Peyer's patch (tissue), 4 donors: ENCODE measurements at regions not wholly inside any gene's neighbourhood (a gene's known extent, or its start where the extent isn't known, plus 50 kb on each side); places are given as distances from the start of the nearest gene placed in this dataset.

Source experiments
- DNase-seq, 3 donors: peaks; one replicate each; pipeline ENCODE4 v3.0.0-alpha.2; 2017 to 2019
- H3K27ac ChIP-seq, 4 donors: fragments of 200-600 bp; sonication (generic); one replicate each; pipeline ENCODE4 v1.5.1; 2016 to 2019
- H3K27me3 ChIP-seq, 2 donors: fragments of 200-600 bp; sonication (generic); one replicate each; pipeline ENCODE4 v1.5.1; 2019
- H3K36me3 ChIP-seq, 3 donors: fragments of 200-600 bp; sonication (generic); one replicate each; pipeline ENCODE4 v1.5.1; 2016 to 2019
- H3K4me1 ChIP-seq, 4 donors: fragments of 200-600 bp; sonication (generic); one replicate each; pipeline ENCODE4 v1.5.1; 2016 to 2019
- H3K4me3 ChIP-seq, 4 donors: fragments of 200-600 bp; sonication (generic); 1 replicate in 3 of 4; 2 replicates in 1 of 4; pipeline ENCODE4 v1.5.1; 2016 to 2019; ENCODE audit warnings: mild to moderate bottlenecking in 1 of 4
- H3K9me3 ChIP-seq, 4 donors: fragments of 200-600 bp; sonication (generic); one replicate each; pipeline ENCODE4 v1.5.1; 2016 to 2019; ENCODE audit warnings: mild to moderate bottlenecking in 1 of 4
- POLR2A ChIP-seq, 2 donors: fragments of 450-650 bp; IDR thresholded peaks; one replicate each; pipeline ENCODE4 v1.5.1; 2017; ENCODE audit warnings: antibody characterized with exemption in 2 of 2, mild to moderate bottlenecking in 2 of 2, moderate library complexity in 2 of 2
- TF ChIP-seq, protein P1 (sequence below), 6 experiments: fragments of 450-650 bp in 4 of 6; fragments of 200-600 bp in 2 of 6; sonication (generic) in 1 of 6; IDR thresholded peaks; one replicate each; pipeline ENCODE4 v1.5.1; 2017 to 2019; ENCODE audit warnings: antibody characterized with exemption in 6 of 6, mild to moderate bottlenecking in 3 of 6, moderate library complexity in 1 of 6

DNA sequence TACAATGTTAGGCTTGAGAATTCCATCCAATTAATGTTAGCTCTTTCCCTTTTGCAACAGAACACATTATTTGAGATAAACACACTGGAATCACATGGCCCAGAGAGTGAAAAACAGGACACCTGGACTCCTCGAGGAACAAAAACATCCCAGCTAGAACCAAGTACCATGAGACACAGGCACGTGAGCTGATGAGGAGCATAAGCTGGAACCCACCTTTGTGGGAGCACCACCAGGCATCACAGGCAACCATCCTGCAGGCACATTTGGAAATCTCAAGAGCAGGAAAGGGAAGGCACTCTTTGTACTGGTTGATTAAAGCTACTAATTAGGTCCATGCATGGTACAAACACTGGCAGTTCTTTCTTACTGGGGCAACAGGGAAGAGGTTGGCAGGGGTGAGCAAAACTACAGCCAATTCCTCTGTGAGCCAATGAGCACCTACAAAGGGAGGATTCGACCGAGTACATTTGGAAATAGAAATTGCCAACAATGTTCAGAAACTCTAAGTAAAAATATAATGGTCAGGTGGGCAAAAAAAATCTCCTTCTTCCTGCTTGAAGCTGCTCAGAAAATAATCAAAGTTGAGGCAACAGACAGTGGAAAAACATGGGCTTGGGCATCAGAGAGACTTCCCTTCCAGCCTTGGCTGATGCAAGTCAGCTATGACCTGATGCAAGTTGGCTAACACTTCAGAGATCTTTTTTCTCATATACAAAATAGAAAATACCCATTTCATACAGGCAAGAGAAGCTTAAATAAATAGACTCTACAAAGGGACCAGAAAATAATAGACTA is 216.7 kb downstream of the NUAK1 start:
- no peak overlapping the region for H3K27ac ChIP-seq
- no peak overlapping the region for H3K4me3 ChIP-seq
- TF ChIP-seq, protein P1, sequence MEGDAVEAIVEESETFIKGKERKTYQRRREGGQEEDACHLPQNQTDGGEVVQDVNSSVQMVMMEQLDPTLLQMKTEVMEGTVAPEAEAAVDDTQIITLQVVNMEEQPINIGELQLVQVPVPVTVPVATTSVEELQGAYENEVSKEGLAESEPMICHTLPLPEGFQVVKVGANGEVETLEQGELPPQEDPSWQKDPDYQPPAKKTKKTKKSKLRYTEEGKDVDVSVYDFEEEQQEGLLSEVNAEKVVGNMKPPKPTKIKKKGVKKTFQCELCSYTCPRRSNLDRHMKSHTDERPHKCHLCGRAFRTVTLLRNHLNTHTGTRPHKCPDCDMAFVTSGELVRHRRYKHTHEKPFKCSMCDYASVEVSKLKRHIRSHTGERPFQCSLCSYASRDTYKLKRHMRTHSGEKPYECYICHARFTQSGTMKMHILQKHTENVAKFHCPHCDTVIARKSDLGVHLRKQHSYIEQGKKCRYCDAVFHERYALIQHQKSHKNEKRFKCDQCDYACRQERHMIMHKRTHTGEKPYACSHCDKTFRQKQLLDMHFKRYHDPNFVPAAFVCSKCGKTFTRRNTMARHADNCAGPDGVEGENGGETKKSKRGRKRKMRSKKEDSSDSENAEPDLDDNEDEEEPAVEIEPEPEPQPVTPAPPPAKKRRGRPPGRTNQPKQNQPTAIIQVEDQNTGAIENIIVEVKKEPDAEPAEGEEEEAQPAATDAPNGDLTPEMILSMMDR (IDR thresholded peaks at IDR 0.05): no peak
- no peak for TF ChIP-seq POLR2A (IDR thresholded peaks at IDR 0.05)

DNA sequence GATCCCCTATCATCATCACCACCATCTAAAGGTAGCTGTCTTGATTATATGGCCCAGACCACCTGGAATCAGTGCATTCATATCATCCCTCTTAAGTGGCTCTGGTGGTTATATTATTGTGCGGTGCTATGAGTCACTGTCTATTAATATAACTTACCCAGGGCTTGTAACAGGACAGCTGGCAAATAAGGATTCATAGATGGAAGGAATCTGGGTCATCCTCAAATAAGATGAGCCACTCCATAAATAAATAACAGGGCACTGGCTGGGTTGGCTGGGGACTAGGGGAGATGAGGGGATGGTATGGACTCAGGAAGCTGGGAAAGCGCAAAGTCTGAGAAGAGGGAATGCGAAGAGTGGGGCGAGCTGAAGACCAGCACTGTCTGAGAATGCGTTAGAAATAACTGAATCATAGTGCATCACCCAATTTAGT is 216.1 kb downstream of the NUAK1 start:
- Histone ChIP-seq H3K9me3 (no peaks in the 10 kb centered on the region), H3K27ac (no peak overlapping the region), H3K4me3 (no peak overlapping the region), H3K27me3 (no peaks in the 10 kb centered on the region), H3K36me3 (no peaks in the 10 kb centered on the region), H3K4me1 (no peaks in the 10 kb centered on the region)
- TF ChIP-seq, protein P1 (IDR thresholded peaks at IDR 0.05): no peak
- TF ChIP-seq POLR2A (IDR thresholded peaks at IDR 0.05): no peak
- DNase-seq: no peak

More for the DNA sequence above, 216.7 kb downstream of the NUAK1 start:
- no peaks in the 10 kb centered on the region for H3K4me1 ChIP-seq
- no peaks in the 10 kb centered on the region for H3K27me3 ChIP-seq
- no peaks in the 10 kb centered on the region for H3K36me3 ChIP-seq
- no peak for DNase-seq
- H3K9me3 ChIP-seq: no peaks in the 10 kb centered on the region

DNA sequence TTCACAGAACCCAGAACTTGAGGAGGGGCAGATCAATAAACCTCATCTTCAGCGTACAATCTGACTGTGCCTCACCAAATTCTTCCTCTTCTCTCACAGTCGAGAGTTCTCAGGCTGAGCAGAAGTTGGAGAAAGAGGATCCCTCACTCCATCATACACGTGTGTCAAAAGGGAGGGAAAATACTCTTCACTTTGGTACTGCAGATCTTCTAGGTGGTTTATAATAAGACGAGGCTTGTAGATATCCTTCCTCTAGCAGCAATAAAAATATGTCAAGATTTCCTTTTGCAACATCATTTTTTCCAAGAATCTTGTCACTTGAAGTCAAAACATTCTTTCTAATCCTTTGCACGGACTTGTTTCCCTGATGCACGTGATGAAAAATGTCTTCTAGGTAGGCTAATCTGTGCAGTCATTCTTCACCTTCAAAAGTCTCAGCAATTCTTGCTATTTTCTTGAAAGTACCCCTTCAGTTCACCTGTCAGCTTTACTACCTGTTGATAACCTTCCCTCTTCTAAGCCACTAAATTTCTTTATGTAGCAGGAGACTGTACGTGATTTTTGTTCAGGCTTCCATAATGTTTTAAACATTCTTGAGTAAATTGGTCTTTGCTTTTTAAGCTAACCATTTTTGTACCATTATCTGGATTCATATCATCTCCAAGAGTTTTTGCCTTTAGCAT is 214.1 kb downstream of the NUAK1 start:
- no peaks in the 10 kb centered on the region for H3K27me3 ChIP-seq
- H3K4me1 ChIP-seq: no peaks in the 10 kb centered on the region
- no peaks in the 10 kb centered on the region for H3K9me3 ChIP-seq
- no peak for DNase-seq
- no peak overlapping the region for H3K27ac ChIP-seq
- TF ChIP-seq, protein P1 (IDR thresholded peaks at IDR 0.05): no peak
- no peak for TF ChIP-seq POLR2A (IDR thresholded peaks at IDR 0.05)
- H3K36me3 ChIP-seq: no peaks in the 10 kb centered on the region
- no peak overlapping the region for H3K4me3 ChIP-seq

DNA sequence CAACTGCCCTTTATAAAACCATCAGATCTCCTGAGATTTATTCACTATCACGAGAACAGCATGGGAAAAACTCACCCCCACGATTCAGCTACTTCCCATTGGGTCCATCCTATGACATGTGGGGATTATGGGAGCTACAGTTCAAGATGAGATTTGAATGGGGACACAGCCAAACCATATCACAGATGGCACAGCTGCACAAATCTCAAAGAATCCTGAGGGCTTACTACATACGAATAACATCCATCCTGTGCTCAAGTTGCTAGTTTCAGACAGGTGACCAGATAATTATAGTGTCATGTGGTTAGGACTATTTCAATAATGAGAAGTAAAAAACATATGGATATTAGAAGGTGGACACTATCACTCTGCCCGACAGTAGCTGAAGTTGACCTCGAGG is 211.2 kb downstream of the NUAK1 start:
- Histone ChIP-seq H3K4me1 (no peaks in the 10 kb centered on the region), H3K27ac (no peak overlapping the region), H3K4me3 (no peak overlapping the region), H3K36me3 (no peaks in the 10 kb centered on the region), H3K9me3 (no peaks in the 10 kb centered on the region), H3K27me3 (no peaks in the 10 kb centered on the region)
- DNase-seq: no peak
- TF ChIP-seq, protein P1 (IDR thresholded peaks at IDR 0.05): no peak
- no peak for TF ChIP-seq POLR2A (IDR thresholded peaks at IDR 0.05)

DNA sequence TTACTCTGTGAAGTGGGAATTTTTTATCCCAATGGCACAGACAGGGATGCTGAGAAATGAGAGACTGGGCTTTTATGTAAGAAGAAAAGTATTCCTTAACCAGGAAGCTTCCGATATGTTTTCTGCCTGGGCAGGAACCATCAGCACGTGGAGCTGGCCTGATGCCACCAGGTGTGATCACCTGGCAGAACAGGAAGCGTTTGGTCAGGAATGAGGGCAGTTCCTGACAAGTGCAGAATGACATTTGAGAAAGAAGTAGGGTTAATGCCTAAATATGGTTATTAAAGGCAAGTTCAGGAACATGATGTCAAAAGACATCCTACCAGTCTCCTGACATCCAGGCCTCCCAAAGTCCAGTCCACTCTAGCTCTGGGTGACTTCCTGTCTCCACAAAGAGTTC is 210.3 kb downstream of the NUAK1 start:
- Histone ChIP-seq H3K4me3 (no peak overlapping the region), H3K27ac (no peak overlapping the region), H3K9me3 (no peaks in the 10 kb centered on the region), H3K36me3 (no peaks in the 10 kb centered on the region), H3K4me1 (no peaks in the 10 kb centered on the region), H3K27me3 (no peaks in the 10 kb centered on the region)
- DNase-seq: no peak
- TF ChIP-seq, protein P1 (IDR thresholded peaks at IDR 0.05): no peak
- no peak for TF ChIP-seq POLR2A (IDR thresholded peaks at IDR 0.05)
